ENCODE measurements at regions not wholly inside any gene's neighbourhood (a gene's known extent, or its start where the extent isn't known, plus 50 kb on each side); places are given as distances from the start of the nearest gene placed in this dataset.

DNA sequence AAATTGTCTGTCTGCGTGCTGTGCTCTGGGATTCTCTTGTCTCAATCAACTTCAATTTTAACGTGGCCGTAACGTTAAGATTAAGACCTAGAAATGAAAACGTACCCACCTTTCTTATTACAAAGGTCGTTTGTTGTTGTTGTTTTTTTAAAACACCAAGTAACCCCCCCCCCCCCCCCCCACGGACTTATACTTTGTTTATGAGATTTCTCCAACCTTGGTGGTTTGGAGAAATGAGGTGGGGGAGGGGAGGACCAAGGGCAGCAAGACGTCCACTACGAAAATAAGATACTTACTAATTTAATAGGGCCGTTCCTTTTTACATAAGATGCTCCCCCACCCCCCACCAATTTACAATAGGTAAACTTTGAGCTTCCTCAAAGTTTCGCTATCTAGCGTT lies 244.4 kb upstream of the TOPAZ1 start:
- no peak for DNase-seq

- no peak for DNase-seq
Observed at GRCh38 chr3:43997788-43998369, 243.8 kb upstream of the TOPAZ1 start.

- DNase-seq, result no peak
Observed at GRCh38 chr3:43998370-43998835, 243.3 kb upstream of the TOPAZ1 start.

DNA sequence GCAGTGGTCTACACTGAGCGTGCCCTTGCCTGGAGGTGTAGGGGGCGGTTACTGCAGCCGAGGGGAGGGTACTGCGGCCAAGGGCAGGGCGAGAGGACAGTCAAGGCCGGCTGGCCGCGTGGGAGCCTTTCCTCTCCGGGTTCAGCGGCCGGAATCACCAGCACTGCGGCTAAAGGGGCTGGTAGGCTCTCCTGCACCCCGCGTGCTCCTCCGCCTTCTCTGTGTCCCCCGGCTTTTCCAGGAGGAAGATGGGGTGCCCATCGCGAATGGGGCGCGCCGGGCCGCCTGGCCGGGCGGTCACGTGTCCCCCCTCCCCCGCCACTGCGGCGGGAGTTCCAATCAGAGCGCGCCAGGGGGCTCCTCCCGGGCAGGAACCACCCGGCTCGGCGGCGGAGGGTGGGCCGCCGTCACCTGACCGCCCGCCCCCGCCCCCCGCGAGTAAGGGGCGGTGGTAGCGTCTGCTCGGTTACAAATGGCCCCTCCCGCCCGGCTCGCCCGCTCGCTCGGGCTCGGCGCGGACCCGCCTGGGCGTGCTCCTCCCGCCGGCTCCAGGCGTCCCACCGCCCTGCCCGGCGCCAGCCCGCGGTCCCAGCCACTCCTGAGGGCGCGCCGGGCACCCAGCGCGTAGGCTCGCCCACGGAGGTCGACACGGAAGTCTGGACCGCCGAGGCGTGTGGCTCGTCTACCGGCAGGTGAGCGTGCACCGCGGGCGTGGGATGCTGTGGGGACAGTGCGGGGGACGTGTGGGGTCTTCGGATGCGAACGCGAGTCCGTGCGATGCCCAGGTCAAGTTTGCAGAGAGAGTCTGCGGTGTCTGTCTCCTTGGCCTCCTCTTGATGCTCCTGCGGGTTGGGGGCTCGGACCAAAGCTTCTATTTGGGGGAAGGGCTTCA lies 242.6 kb upstream of the TOPAZ1 start:
- peak; percentile 43 for DNase-seq

GRCh38 chr3:43999728-44000319 lies 241.9 kb upstream of the TOPAZ1 start:
- DNase-seq, result no peak

DNA sequence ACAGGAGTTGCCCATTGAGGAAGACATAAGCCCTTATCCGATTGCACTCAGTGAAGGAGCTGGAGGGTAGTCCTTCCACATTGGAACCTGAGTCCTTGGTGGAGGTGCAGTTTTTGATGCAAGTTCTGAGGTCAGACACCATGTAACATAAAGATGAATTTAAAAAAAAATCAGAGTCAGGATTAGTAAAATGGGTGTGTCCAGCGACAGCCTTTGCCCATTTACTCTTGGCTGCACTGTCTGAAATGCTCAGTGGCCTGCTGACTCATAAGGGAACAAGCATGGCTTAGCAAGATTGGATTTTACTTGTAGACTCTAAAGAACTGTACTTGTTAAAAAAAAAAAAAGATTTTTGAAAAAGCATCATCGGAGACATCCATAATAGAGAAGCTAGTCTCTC lies 241.1 kb upstream of the TOPAZ1 start:
- DNase-seq, result no peak

- DNase-seq, result no peak
Observed at GRCh38 chr3:44001072-44001471, 240.6 kb upstream of the TOPAZ1 start.

- no peak for DNase-seq
Observed at GRCh38 chr3:44003801-44004200, 237.9 kb upstream of the TOPAZ1 start.

- DNase-seq, result no peak
Observed at GRCh38 chr3:44011680-44012079, 230.0 kb upstream of the TOPAZ1 start.

DNA sequence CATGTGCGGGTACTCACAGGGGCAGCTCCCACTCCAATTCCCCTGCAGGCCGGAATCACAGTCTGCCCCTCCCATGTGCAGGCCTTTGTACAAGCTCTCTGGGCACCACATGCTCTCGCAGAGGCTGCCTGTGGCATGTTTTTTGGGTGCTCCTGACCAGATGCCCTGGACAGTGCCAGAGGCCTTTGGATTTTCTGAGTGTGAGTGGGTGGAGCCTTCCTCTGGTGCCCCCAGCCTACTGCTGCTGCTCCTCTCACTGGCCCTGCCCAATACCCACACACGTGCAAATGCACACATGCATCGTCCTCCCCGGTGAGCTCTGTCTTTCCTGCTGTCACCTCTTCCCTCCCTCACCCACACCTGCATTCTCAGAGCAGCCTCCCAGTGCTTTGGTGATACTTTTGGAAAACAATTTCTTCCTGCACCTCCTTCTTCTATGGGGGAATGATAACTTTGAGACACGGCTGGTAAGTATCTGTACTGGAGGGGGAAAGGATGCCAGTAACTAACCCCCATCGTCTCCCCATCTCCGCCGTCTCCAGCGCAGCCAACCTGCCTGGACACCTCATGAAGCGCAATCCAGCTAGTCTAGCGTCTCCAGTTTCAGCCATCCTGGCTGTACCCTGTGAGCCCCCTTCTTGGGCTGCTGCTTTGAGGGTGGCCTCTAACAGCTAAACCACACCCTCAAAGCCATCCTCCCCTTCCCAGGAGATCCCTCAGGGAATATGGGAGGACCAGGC lies 229.4 kb upstream of the TOPAZ1 start:
- DNase-seq, result no peak

DNA sequence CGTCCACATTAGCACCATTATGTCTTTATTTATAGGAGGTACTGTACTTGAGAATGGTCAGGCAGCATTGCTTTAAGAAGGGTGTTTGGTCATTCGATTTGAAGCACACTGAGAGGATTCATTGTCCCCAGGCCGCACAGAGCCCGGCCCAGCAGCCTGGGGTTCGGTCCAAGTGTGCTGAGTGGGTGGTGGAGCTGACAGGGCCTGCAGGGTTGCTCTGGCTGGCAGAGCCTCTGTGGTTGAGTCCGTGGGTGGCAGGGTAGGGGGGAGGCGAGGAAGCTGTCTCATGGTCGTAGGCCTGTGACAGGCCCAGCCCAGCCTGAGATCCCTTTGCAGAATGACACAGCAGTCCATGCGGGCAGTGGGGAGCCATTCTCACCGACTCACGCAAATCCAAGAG lies 227.7 kb upstream of the TOPAZ1 start:
- DNase-seq, result no peak

GRCh38 chr3:44015170-44015569 lies 226.5 kb upstream of the TOPAZ1 start:
- no peak for DNase-seq

GRCh38 chr3:44016818-44017217 lies 224.9 kb upstream of the TOPAZ1 start:
- no peak for DNase-seq

GRCh38 chr3:44018926-44019325 lies 222.8 kb upstream of the TOPAZ1 start:
- no peak for DNase-seq

- DNase-seq, result peak; percentile 20
Observed at GRCh38 chr3:44019736-44020135, 221.9 kb upstream of the TOPAZ1 start.

DNA sequence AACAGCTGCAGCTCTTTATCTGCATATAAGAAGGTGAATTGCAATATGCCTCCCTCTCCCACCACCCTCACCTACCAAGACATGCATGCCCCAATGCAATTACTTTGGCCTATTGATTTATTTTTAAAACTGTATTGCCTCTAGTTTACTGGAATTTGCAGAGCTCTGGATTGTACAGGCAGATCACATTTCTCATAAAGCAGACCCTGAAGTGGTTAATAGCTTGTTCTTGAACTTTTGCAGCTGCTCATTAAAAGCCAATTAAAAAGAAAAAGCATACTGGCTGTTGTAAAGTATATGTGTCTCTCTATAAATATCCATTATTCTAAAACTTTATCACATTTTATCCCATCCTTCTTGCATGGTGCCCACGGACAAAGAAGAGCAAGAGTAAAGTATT lies 221.5 kb upstream of the TOPAZ1 start:
- no peak for DNase-seq

DNA sequence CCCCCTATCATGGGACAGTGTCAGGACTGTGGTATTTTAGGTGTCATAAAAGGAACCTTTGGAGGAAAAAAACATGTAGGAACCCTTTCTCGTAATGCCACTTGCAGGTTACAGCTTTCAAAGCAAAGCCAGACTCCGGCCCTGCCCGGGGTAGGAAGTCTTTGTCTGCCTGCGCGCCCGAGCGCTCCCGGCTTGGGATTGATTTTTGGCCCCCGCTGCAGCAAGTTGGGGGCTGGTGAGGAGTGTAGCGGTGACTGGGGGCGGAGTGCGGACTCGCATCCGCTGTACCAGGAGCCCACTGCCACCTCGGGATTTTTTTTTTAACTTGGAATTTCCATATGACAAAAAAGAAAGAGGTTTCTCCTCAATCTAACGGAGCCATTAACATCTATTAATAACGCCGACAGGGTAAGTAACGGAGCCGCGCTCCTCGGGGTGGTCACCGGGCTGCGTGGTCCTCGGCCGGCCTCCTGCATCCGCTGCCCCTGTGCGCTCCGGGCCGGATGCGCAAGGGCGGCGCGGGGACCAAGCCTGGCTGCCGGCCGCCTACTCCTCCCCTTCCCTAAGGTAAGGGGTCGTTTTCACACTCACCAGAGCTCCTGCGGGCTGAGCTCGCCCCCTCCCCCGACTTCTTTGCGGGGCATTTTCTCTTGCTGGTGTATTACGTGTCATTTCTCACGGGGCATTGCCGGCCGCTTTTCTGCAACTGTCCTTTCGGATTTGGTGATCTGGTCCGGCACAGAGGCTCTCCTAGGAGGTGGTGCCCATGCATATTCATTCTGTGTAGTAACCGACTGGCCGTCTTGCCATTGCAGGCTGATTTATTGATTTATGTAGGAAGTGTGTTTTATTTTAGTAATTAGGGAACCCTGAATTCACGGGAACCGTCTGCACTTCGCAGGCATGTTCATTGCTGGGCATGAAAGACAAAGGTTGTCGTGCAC lies 219.8 kb upstream of the TOPAZ1 start:
- DNase-seq, result no peak

DNA sequence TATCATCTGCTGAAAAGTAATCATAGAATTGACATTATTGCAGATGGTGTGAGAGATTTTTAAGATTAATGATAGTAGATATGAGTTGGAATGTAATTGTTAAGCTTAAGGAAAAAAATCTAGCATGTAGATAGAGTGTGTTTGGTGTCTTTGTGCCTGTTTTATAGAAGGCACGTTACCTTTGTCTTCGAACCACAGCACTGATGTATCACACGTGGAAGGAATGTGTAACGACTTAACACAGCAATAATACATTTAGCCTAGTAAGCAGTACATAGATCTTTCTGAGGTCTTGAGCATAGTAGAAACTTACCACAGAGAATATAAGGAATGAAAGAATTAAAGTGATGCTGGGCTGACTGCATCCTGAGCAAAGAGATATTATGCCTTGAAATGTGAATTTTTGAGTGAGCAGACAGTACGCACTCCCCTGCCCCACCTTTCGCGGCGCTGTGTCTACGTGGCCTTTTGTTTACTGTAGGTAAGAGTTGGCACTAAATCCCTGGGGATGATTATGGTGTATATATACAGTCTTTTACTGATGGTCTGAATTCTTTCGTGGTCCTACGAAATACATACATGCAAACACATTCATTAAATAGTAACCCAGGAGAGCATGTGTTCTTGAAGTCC lies 217.6 kb upstream of the TOPAZ1 start:
- no peak for DNase-seq

- no peak for DNase-seq
Observed at GRCh38 chr3:44026220-44026865, 215.3 kb upstream of the TOPAZ1 start.

- no peak for DNase-seq
Observed at GRCh38 chr3:44029100-44029499, 212.6 kb upstream of the TOPAZ1 start.

- DNase-seq, result no peak
Observed at GRCh38 chr3:44030285-44030684, 211.4 kb upstream of the TOPAZ1 start.
